Thyroid gland (tissue), 4 donors: ENCODE measurements at regions not wholly inside any gene's neighbourhood (a gene's known extent, or its start where the extent isn't known, plus 50 kb on each side); places are given as distances from the start of the nearest gene placed in this dataset.

Source experiments
- DNase-seq, 2 donors: peaks; one replicate each; pipeline ENCODE4 v3.0.0-alpha.2; 2019
- H3K27ac ChIP-seq, 3 donors: fragments of 200-600 bp; sonication (generic); 1 replicate in 2 of 3; 2 replicates in 1 of 3; pipeline ENCODE4 v1.5.1; 2016 to 2019; ENCODE audit warnings: mild to moderate bottlenecking in 1 of 3, moderate library complexity in 1 of 3
- H3K27me3 ChIP-seq: fragments of 200-600 bp; sonication (generic); one replicate; pipeline ENCODE4 v1.5.1; 2019
- H3K36me3 ChIP-seq, 2 donors: fragments of 200-600 bp; sonication (generic); one replicate each; pipeline ENCODE4 v1.5.1; 2016 to 2019
- H3K4me1 ChIP-seq, 2 donors: fragments of 200-600 bp; sonication (generic); one replicate each; pipeline ENCODE4 v1.5.1; 2017 to 2019
- H3K4me3 ChIP-seq, 3 donors: fragments of 200-600 bp; sonication (generic); replicated peaks in 1 of 3; 1 replicate in 2 of 3; 2 replicates in 1 of 3; pipeline ENCODE4 v1.5.1; 2016; ENCODE audit warnings: mild to moderate bottlenecking in 1 of 3
- H3K9me3 ChIP-seq: fragments of 200-600 bp; sonication (generic); one replicate; pipeline ENCODE4 v1.5.1; 2017
- CTCF ChIP-seq, 6 experiments: fragments of 200-600 bp in 3 of 6; fragments of 450-650 bp in 3 of 6; sonication (generic) in 3 of 6; IDR thresholded peaks; one replicate each; pipeline ENCODE4 v1.5.1; 2016 to 2019; ENCODE audit warnings: antibody characterized with exemption in 6 of 6, mild to moderate bottlenecking in 2 of 6, inconsistent platforms in 1 of 6, moderate library complexity in 1 of 6
- POLR2A ChIP-seq, 2 donors: fragments of 450-650 bp; IDR thresholded peaks; one replicate each; pipeline ENCODE4 v1.6.1; 2017; ENCODE audit warnings: antibody characterized with exemption in 2 of 2, mild to moderate bottlenecking in 2 of 2, moderate library complexity in 1 of 2
- WGBS, 2 donors: methylation state at CpG; one replicate each; pipeline ENCODE4 v1.1.5; 2017; 5-methylcytosine and 5-hydroxymethylcytosine counted together
- intact Hi-C: fragments of 100-400 bp; cut with DNase I; formaldehyde crosslinking; loops from one replicate; pipeline ENCODE4 v1.15.1; 2023

- H3K4me1 ChIP-seq: no peaks in the 10 kb centered on the region
- intact Hi-C loops: no loop called here
- H3K36me3 ChIP-seq: no peaks in the 10 kb centered on the region
- TF ChIP-seq POLR2A (IDR thresholded peaks at IDR 0.05) (no peak), CTCF (IDR thresholded peaks at IDR 0.05) (no peak)
- DNase-seq: no peak
- H3K4me3 ChIP-seq: no peak overlapping the region
- no peaks in the 10 kb centered on the region for H3K27me3 ChIP-seq
- 70 to 76% methylated on average over 3 of the region's 3 CpGs for WGBS, 2 donors
- no peak overlapping the region for H3K27ac ChIP-seq
- no peaks in the 10 kb centered on the region for H3K9me3 ChIP-seq
Observed at GRCh38 chr11:25536289-25536688, 795.6 kb upstream of the ANO3 start.

GRCh38 chr11:25537393-25537792, 794.5 kb upstream of the ANO3 start:
- Histone ChIP-seq H3K9me3 (no peaks in the 10 kb centered on the region), H3K27ac (no peak overlapping the region), H3K4me1 (no peaks in the 10 kb centered on the region), H3K36me3 (no peaks in the 10 kb centered on the region), H3K4me3 (no peak overlapping the region), H3K27me3 (no peaks in the 10 kb centered on the region)
- intact Hi-C loops: no loop called here
- no peak for DNase-seq
- 85% methylated on average over 1 of the region's 1 CpG for WGBS, 2 donors
- TF ChIP-seq CTCF (IDR thresholded peaks at IDR 0.05) (no peak), POLR2A (IDR thresholded peaks at IDR 0.05) (no peak)

GRCh38 chr11:25547292-25547691, 784.6 kb upstream of the ANO3 start:
- no peak overlapping the region for H3K4me3 ChIP-seq
- H3K9me3 ChIP-seq: no peaks in the 10 kb centered on the region
- H3K4me1 ChIP-seq: no peaks in the 10 kb centered on the region
- 91% methylated on average over 2 of the region's 2 CpGs for WGBS, 2 donors
- intact Hi-C loops: no loop called here
- no peak for DNase-seq
- no peak for TF ChIP-seq CTCF (IDR thresholded peaks at IDR 0.05)
- no peak for TF ChIP-seq POLR2A (IDR thresholded peaks at IDR 0.05)
- H3K27me3 ChIP-seq: no peaks in the 10 kb centered on the region
- no peak overlapping the region for H3K27ac ChIP-seq
- H3K36me3 ChIP-seq: no peaks in the 10 kb centered on the region

- Histone ChIP-seq H3K4me3 (no peak overlapping the region), H3K4me1 (no peaks in the 10 kb centered on the region), H3K27me3 (no peaks in the 10 kb centered on the region), H3K9me3 (no peaks in the 10 kb centered on the region), H3K27ac (no peak overlapping the region), H3K36me3 (no peaks in the 10 kb centered on the region)
- DNase-seq: no peak
- 75 to 78% methylated on average over 2 of the region's 2 CpGs for WGBS, 2 donors
- no peak for TF ChIP-seq POLR2A (IDR thresholded peaks at IDR 0.05)
- TF ChIP-seq CTCF (IDR thresholded peaks at IDR 0.05): no peak
- intact Hi-C loops: no loop called here
Observed at GRCh38 chr11:25562417-25562816, 769.5 kb upstream of the ANO3 start.

GRCh38 chr11:25565846-25566245, 766.1 kb upstream of the ANO3 start:
- intact Hi-C loops: no loop called here
- DNase-seq: no peak
- Histone ChIP-seq H3K27ac (no peak overlapping the region), H3K36me3 (no peaks in the 10 kb centered on the region), H3K4me3 (no peak overlapping the region), H3K9me3 (no peaks in the 10 kb centered on the region), H3K27me3 (no peaks in the 10 kb centered on the region), H3K4me1 (no peaks in the 10 kb centered on the region)
- TF ChIP-seq CTCF (IDR thresholded peaks at IDR 0.05) (no peak), POLR2A (IDR thresholded peaks at IDR 0.05) (no peak)
